ENCODE measurements at regions not wholly inside any gene's neighbourhood (a gene's known extent, or its start where the extent isn't known, plus 50 kb on each side); places are given as distances from the start of the nearest gene placed in this dataset.

DNA sequence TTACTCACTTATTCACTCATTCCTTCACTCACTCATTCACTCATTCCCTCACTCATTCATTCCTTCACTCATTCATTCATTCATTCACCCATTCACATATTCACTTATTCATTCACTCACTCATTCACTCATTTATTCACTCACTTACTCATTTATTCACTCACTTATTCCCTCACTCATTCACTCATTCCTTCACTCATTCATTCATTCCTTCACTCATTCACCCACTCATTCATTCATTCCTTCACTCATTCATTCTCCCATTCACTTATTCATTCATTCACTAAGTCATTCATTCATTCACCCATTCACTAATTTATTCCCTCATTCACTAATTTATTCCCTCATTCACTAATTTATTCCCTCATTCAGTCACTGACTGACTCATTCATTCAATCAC, 127.6 kb downstream of the EDN3 start:
- TF ChIP-seq, protein P1, sequence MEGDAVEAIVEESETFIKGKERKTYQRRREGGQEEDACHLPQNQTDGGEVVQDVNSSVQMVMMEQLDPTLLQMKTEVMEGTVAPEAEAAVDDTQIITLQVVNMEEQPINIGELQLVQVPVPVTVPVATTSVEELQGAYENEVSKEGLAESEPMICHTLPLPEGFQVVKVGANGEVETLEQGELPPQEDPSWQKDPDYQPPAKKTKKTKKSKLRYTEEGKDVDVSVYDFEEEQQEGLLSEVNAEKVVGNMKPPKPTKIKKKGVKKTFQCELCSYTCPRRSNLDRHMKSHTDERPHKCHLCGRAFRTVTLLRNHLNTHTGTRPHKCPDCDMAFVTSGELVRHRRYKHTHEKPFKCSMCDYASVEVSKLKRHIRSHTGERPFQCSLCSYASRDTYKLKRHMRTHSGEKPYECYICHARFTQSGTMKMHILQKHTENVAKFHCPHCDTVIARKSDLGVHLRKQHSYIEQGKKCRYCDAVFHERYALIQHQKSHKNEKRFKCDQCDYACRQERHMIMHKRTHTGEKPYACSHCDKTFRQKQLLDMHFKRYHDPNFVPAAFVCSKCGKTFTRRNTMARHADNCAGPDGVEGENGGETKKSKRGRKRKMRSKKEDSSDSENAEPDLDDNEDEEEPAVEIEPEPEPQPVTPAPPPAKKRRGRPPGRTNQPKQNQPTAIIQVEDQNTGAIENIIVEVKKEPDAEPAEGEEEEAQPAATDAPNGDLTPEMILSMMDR (IDR thresholded peaks at IDR 0.05), result no peak
- no peak for TF ChIP-seq POLR2A (IDR thresholded peaks at IDR 0.05)

Measured in Peyer's patch (tissue), 4 donors.